ENCODE measurements at regions not wholly inside any gene's neighbourhood (a gene's known extent, or its start where the extent isn't known, plus 50 kb on each side); places are given as distances from the start of the nearest gene placed in this dataset.

DNA sequence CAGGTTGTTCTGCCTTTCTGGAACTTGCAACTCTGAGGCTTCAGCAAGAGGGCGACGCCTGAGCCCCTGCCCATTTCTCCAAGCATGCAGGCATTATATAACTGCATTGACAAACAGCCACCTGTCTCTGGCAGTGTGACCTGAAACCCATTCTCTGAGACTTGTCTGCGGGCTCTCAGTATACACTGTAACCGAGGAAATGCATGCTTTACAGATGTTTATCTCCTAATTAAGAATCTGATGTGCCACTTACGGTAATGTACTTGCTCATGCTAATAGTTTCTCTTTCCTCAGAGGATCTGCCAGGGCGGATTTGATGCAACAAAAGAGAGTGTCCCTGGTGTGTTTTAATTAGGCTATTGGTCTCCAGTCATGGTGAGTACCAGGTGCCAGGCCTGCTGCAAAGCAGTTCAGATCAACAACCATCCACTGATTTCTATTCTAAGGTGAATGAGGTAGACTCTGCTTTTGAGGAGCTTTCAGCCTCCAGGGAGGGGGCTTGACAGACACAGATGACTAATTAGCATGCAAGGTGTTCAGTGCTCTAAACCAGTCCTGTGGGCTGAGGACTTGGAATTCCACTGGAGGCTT, 593.7 kb upstream of the KLF4 start:
- DNase-seq: peak; percentile 19

DNA sequence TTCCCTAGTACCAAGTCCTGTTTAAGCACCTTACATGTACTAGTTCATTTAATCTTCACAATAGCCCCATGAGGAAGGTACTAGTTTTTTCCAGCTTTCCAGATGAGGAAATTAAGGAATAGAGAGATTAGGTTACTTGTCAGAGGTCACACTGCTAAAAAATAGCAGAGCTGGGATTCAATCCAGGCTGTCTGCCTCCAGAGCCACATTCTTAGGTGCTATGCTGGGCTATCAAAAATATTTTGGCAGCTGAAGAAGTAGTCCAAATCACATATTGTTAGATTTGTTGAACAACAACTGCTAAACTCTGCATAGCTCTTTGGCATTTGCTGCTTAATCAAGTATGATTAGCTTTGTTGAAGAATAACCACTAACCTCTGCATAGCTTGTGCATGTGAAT, 591.5 kb upstream of the KLF4 start:
- DNase-seq: no peak

DNA sequence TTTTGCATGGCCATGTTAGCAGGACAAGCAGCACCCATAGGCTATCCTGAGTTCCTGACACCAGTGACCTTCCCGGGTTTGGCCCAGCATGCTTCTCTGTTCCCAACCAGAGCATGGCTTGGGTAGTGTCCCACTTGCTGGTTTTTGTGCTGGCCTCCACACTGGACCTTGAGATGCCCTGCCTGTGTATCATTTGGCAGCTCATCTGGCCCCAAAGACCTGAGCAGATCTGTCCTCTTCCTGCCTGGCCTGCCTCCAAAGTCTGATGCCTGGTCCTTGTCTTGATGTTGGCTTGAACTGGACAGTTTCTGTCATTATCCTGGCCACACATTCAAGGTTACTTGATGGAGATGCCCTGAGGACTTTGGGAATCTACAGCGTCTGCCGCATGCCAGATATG, 590.7 kb upstream of the KLF4 start:
- no peak for DNase-seq

DNA sequence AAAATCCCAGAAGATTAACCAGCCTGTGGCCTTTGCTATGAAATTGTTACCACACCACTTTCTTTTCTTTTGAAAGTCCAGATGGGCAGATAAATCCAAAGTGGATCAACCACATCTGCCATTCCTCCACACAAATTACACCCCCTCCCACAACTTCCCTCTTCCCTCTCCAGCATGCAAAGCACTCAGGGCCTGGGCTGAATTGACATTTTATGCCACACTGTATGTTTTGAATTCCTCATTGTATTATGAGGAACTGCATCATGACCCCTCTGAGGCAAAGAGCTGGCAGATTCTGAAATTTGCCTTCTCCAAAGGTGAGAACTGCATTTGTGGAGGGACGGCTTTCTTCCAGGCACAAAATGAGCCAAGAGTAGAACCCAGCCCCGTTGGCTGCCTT, 589.2 kb upstream of the KLF4 start:
- no peak for DNase-seq

DNA sequence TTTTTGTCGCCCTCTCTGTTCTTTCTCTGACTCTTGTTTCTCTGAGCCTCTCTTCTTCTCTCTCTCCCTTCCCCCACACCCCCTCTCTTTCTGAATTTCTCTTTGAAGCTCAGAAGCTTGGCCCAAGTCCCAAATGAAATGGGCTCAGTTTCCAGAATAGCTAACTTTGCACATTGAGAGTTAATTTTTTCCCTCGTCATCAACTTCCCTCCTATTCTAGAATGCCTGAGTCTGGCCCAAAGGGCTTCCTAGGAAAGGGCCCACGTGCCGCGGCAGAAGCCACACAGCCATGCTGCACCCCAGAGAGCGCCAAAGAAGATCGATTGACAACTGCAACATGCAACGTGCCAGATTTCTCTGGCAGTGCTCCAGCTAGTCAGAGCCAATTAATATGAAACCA, 588.8 kb upstream of the KLF4 start:
- no peak for DNase-seq

- DNase-seq: no peak
These were observed 588.0 kb upstream of the KLF4 start for GRCh38 chr9:108077556-108077955.

DNA sequence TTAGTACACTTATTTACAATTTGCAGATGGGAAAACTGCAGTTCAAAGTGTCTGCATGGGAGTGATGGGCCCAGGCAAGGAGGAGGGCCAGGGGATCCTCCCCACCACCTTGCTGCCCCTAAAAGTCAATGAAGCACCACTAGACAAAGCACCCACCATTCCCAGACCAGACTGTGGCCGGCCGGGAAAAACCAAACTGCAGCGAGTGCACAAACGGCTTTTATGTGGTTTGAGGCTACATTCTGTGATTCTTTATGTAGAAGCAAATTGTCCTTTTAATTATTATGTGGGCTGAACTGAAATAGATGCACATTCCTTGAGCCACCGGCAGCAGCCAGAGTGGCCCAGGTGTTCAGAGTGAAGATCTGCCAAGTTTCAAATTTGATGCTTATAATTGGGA, 585.3 kb upstream of the KLF4 start:
- DNase-seq: no peak

DNA sequence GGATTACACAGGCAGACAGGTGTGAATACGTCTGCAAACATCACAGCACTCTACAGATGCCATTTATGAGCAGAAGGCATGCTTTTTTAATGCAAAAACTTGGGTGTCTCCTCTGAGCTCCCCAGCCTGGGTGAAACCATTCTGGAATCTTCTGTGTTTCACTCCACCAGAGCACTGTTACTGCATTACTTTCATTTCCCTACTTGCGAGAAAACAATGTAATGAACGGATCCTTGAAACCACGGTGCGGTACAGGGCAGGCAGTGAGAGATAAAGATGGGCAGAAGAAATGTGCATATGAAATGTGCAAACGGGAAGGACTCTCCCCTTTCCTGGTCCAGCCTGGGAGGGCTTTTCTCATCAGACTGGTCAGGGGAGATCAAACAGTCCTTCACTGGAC, 584.3 kb upstream of the KLF4 start:
- DNase-seq: no peak

GRCh38 chr9:108072740-108073139, 583.2 kb upstream of the KLF4 start:
- DNase-seq: no peak

DNA sequence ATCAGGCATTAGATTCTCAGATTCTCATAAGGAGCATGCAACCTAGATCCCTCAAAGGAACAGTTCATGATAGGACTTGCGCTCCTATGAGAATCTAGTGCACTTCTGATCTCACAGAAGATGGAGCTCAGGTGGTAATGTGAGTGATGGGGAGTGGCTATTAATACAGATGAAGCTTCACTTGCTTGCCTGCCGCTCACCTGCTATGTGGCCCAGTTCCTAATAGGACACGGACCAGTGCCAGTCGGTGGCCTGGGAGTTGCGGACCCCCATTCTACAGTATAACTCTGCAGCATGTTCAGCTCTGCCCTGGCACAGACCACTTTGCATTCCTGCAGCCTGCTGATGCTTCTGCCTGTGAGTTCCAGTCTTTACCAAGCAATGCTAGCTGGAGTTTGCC, 581.3 kb upstream of the KLF4 start:
- DNase-seq: no peak

GRCh38 chr9:108069991-108070390, 580.4 kb upstream of the KLF4 start:
- DNase-seq: no peak

DNA sequence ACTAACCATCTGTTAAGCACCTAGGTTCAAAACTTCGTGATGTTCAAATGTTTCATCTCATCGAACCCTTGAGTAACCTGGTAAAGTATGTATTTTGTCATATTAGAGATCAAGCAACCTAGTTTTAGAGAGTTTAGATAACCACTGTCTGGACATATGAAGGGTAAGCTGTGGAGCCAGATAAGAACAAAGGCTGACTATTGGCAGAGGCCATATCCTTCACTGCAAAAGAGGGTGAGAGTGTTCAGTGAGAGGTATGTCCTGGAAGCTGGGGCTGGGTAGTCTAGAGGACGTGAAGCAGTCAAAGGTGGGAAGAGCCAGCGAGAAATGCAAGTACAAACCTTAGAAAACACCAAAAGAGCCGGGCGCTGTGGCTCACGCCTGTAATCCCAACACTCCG, 573.1 kb upstream of the KLF4 start:
- DNase-seq: no peak

DNA sequence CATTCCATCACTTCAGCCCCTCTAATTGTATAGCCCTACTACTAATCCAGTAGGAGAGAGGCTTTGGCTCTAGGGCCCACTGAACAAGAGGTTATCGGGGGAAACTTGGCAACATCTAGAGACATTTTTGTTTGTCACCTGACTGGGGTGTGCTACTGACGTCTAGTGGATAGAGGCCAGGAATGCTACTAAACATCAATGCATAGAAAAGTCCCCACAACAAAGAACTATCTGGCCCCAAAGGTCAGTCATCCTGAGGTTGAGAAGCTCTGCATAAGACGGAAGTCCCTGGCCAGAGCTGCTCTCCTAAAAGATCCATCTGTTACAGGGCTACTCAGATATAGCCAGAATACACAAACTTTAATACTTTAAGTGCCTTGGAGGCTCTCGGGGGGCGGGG, 570.6 kb upstream of the KLF4 start:
- no peak for DNase-seq

GRCh38 chr9:108058135-108058814, 568.7 kb upstream of the KLF4 start:
- DNase-seq: no peak

DNA sequence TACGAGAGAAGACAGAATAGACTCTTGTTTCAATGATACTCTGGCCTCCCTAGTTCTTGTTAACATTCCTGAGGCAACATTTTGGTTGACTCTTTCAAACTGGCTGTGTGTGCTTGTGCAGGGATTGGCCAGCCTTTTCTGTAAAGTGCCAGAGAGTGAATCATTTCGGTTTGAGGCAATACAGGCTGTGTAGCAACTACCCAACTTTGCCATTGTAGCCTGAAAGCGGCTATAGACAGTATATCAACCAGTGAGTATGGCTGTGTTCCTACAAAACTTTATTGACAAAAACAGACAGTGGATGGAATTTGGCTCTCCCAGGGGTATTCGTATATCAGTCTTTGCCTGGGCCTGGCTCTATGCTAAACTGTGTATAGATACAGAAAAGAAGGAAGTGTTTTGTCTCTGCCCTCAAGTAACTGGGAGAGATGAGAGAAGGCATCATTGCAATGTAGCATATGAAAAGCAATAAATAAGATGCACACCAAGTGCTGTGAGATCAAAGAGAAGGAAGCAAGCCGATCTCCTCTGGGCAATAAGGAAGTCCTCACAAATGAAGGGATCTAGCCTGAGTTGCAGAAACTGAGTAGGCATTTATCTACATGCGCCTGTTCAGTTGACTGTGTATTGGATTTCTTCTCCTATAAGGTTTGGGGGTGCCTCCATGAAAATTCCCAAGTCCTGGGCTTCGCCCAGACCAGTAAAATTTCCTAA, 568.0 kb upstream of the KLF4 start:
- no peak for DNase-seq

DNA sequence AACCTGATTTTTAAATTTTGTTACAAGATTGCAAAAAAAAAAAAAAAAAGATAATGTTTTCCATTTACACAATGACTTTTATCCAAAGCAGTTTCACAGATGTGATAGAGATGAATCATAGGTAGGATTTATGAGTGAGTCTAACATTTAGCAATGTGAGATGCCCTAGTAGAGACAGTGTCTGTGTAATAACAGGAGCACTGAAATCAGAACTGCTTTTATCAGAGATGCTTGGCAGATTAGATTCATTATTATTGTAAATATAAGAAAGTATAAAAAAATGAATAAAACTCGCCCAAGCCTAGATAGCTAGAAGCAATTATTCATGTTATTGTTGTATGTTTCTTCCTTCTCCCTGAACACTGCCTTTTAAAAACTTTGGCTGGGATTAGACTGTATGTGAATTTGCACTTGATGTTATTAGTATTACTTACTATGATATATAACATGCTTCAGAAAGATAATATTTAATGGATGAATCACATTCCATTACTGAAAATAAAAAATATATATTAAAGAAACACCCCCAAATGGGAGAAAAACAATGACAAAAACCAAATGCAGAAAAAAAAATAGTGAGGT, 567.3 kb upstream of the KLF4 start:
- no peak for DNase-seq

- DNase-seq: no peak
These were observed 566.7 kb upstream of the KLF4 start for GRCh38 chr9:108056084-108056804.

- DNase-seq: no peak
These were observed 564.6 kb upstream of the KLF4 start for GRCh38 chr9:108054131-108054630.

DNA sequence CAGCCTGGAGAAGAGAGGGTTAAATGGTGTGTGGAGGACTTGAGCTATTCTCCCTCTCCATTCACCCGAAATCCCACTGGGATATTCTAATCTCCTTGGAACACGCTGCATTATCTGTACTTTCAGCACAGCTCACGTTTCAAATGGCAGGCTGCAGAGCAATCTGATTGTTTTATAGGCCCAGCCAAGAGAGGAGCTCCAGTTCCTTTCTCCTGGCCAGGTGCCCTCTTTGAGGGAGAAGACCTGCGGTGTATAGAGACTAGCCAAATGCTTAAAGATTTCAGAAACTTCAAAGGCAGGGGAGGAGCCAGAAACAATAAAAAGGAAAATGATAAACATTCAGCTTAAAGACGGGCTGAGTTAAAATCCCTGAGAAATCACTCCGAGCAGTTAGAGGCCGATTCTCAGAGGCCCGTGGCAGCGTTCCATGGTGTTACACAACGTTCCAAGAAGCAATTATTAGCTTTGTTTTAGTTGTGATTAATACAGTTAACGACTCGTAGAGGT, 564.0 kb upstream of the KLF4 start:
- no peak for DNase-seq

DNA sequence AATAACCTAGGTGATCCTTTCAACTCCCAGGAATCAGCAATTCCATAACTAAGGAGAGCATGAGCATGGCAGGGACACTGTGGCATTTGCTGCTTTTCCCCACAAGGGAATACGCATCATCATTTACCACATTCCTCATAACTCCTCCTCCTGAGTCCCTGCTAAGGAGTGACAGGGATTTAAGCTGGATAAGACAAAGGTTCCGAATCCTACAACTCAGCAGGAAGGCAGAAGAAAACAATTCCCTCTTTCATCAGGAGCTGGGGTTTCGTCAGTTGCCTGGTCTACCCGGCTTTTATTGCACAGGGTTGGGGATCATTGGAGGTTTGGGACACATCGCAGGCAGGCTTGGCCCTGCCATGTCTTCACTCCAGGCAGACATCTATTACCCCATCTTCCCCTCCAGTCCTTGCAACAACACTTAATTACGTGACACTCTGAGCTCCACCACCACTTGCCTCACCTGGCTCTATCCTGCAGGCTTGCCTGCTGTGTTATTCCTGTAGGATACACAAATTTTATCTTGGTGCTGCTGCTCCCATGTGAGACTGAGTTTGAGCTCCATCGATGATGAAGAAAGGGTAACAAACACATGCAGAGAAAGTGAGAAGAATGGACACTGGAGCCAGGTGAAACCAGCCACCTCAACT, 563.0 kb upstream of the KLF4 start:
- DNase-seq: no peak

GRCh38 chr9:108050894-108051293, 561.3 kb upstream of the KLF4 start:
- no peak for DNase-seq

GRCh38 chr9:108049671-108050494, 560.3 kb upstream of the KLF4 start:
- no peak for DNase-seq

Measured in NCI-H1417 treated with DMSO at 0.1 percent for 48 hours (cell line).